Heart left ventricle (tissue), 16 donors: ENCODE measurements at regions not wholly inside any gene's neighbourhood (a gene's known extent, or its start where the extent isn't known, plus 50 kb on each side); places are given as distances from the start of the nearest gene placed in this dataset.

Source experiments
- ATAC-seq, 4 donors: fragments of 200-7000 bp; cut with Tn5 transposase; one replicate each; pipeline ENCODE4 v1.9.1; 2020 to 2022; ENCODE audit warnings: moderate library complexity in 4 of 4, mild to moderate bottlenecking in 3 of 4, moderate number of reproducible peaks in 1 of 4
- DNase-seq, 5 donors: peaks; one replicate each; pipeline ENCODE4 v3.0.0-alpha.2; 2020
- H3K27ac ChIP-seq, 12 donors: fragments of 200-600 bp; sonication (generic) in 4 of 12; one replicate each; pipeline versions ENCODE4 v1.5.0 to v1.8.0; 2016 to 2022; ENCODE audit warnings: mild to moderate bottlenecking in 2 of 12
- H3K27me3 ChIP-seq, 9 donors: fragments of 200-600 bp; sonication (generic) in 2 of 9; one replicate each; pipeline versions ENCODE4 v1.5.1 to v1.8.0; 2016 to 2022; ENCODE audit warnings: mild to moderate bottlenecking in 3 of 9
- H3K36me3 ChIP-seq, 9 donors: fragments of 200-600 bp; sonication (generic) in 2 of 9; one replicate each; pipeline versions ENCODE4 v1.5.0 to v1.8.0; 2018 to 2022; ENCODE audit warnings: mild to moderate bottlenecking in 2 of 9
- H3K4me1 ChIP-seq, 12 donors: fragments of 200-600 bp; sonication (generic) in 4 of 12; one replicate each; pipeline versions ENCODE4 v1.5.0 to v1.8.0; 2016 to 2022; ENCODE audit warnings: mild to moderate bottlenecking in 3 of 12
- H3K4me3 ChIP-seq, 12 donors: fragments of 200-600 bp; sonication (generic) in 4 of 12; one replicate each; pipeline versions ENCODE4 v1.5.0 to v1.8.0; 2017 to 2022; ENCODE audit warnings: mild to moderate bottlenecking in 9 of 12, moderate library complexity in 4 of 12
- H3K9me3 ChIP-seq, 12 donors: fragments of 200-600 bp; sonication (generic) in 4 of 12; one replicate each; pipeline versions ENCODE4 v1.5.0 to v1.8.0; 2016 to 2022; ENCODE audit warnings: mild to moderate bottlenecking in 1 of 12
- CTCF ChIP-seq, 12 donors: fragments of 200-600 bp; sonication (generic) in 4 of 12; IDR thresholded peaks; one replicate each; pipeline versions ENCODE4 v1.5.0 to v1.8.0; 2018 to 2022; ENCODE audit warnings: antibody characterized with exemption in 12 of 12, mild to moderate bottlenecking in 5 of 12
- POLR2A ChIP-seq, 2 donors: fragments of 450-650 bp; IDR thresholded peaks; one replicate each; pipeline ENCODE4 v1.6.1; 2017; ENCODE audit warnings: antibody characterized with exemption in 2 of 2, mild to moderate bottlenecking in 2 of 2, moderate library complexity in 2 of 2
- WGBS, 4 donors: extraction: QIAGEN DNeasy Blood & Tissue Kit in 2 of 4; methylation state at CpG; one replicate each; pipeline versions ENCODE4 v1.1.5 to v1.1.7; 2013 to 2018; 5-methylcytosine and 5-hydroxymethylcytosine counted together
- intact Hi-C, 10 donors: fragments of 100-400 bp; cut with DNase I; formaldehyde crosslinking; loops; one replicate each; pipeline versions ENCODE4 v1.11.1 to v1.14.2; 2022
- donor health status: ischemic (EF 13 %, LVEDD 7.1; RV severe dilation, severe dysfunction).
- donor health status: healthy with polysubstance abuse.
- donor health status: DM: no; HTN: yes; CAD: no.
- donor health status: DM: no; HTN: no; CAD: no.
- donor health status: ischemic (EF 25% LVEDD 6.9; RV normal size, moderate dysfunction).
- donor health status: ischemic (EF 25% LVEDD 5.7; RV mildly dilated, moderate dysfunction).
- donor health status: healthy.
- donor health status: DM: yes; HTN: yes; CAD: no.
- donor health status: ischemic (EF 35%, LVEDD 5.7; RV mildly dilated, moderate dysfunction).
- donor health status: nonischemic (EF 11% LVEDD 7.7; RV severe dilation, severe dysfunction).
- donor health status: DM: yes; HTN: yes; CAD: no.
- donor health status: PGD.
- donor health status: ischemic (EF 29% LVEDD 5.4; RV normal size, mild dysfunction).
- donor health status: nonischemic (EF 23%, LVEDD 6.1; RV moderate dilation, normal function).

- Histone ChIP-seq H3K36me3 (no peaks in the 10 kb centered on the region), H3K9me3 (peaks cover 0 to 14% (median 0%) of the 10 kb centered on the region in 12 donors), H3K4me3 (no peak overlapping the region), H3K27me3 (peaks cover 0 to 8% (median 0%) of the 10 kb centered on the region in 9 donors), H3K27ac (no peak overlapping the region), H3K4me1 (no peaks in the 10 kb centered on the region)
- no peak for TF ChIP-seq POLR2A (IDR thresholded peaks at IDR 0.05)
- no peak for TF ChIP-seq CTCF (IDR thresholded peaks at IDR 0.05)
- intact Hi-C loops: no loop called here
- ATAC-seq: no peak
- DNase-seq: no peak
- WGBS, 4 donors: 79 to 83% (median 81%) methylated on average over 9 of the region's 9 CpGs
These were observed 267.1 kb downstream of the UTP18 start for GRCh38 chr17:51527225-51527982.

DNA sequence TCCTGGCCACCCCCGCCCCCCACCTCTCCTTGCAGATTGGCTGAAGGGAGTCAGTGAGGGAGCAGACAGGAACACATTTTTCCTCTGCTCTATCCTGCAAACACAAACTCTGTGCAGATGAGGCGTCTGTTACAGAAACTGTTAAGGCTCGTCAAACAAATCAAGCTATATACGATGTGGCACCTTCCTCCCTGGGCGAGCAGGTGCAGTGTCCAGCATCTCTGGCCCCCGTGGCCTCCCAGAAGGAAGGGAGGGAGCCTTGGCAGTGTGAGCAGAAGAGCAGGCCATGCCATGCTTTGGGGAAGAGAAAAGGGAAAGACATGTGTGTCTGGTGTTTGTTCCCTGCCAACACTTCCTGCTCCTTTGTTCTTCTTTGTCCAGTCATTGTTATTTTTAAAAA, 267.8 kb downstream of the UTP18 start:
- no peak for TF ChIP-seq POLR2A (IDR thresholded peaks at IDR 0.05)
- no peak for TF ChIP-seq CTCF (IDR thresholded peaks at IDR 0.05)

DNA sequence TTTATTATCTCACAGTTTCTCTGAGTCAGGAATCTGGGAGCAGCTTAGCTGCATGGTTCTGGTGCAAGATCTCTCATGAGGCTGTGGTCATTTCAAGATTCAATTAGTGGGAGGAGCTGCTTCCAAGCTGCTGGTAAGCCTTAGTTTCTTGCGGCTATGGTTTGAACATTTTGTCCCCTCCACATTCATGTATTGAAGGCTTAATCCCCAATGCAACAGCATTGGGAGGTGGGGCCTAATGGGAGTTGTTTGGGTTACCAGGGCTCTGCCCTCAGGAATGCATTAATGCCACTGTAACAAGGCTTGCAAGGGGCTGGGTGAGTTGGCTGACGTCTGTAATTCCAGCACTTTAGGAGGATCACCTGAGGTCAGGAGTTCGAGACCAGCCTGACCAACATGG, 272.9 kb downstream of the UTP18 start:
- peaks cover 0 to 3% (median 0%) of the 10 kb centered on the region in 9 donors for H3K27me3 ChIP-seq
- no peaks in the 10 kb centered on the region for H3K36me3 ChIP-seq
- no peak for TF ChIP-seq POLR2A (IDR thresholded peaks at IDR 0.05)
- H3K9me3 ChIP-seq: no peaks in the 10 kb centered on the region
- WGBS, 4 donors: 63 to 91% (median 77%) methylated on average over 3 of the region's 3 CpGs
- DNase-seq (no peak), ATAC-seq (no peak)
- no peaks in the 10 kb centered on the region for H3K4me1 ChIP-seq
- intact Hi-C loops: loop anchor here in 2 of 10 donors (10.0 kb wide), 2 partner anchors 158 to 238 kb away; no protein-coding TSS in a partner anchor
- no peak overlapping the region for H3K4me3 ChIP-seq
- no peak overlapping the region for H3K27ac ChIP-seq

More for the DNA sequence above, 267.8 kb downstream of the UTP18 start:
- peaks cover 0 to 8% (median 0%) of the 10 kb centered on the region in 9 donors for H3K27me3 ChIP-seq
- ATAC-seq (no peak), DNase-seq (no peak)
- H3K4me1 ChIP-seq: no peaks in the 10 kb centered on the region
- H3K36me3 ChIP-seq: no peaks in the 10 kb centered on the region
- H3K4me3 ChIP-seq: no peak overlapping the region
- H3K9me3 ChIP-seq: peaks cover 0 to 14% (median 0%) of the 10 kb centered on the region in 12 donors
- no peak overlapping the region for H3K27ac ChIP-seq
- 54 to 67% (median 64%) methylated on average over 6 of the region's 6 CpGs for WGBS, 4 donors
- intact Hi-C loops: no loop called here

GRCh38 chr17:51533821-51534220, 273.5 kb downstream of the UTP18 start:
- DNase-seq (no peak), ATAC-seq (no peak)
- WGBS, 4 donors: 82 to 86% (median 85%) methylated on average over 3 of the region's 3 CpGs
- intact Hi-C loops: loop anchor here in 2 of 10 donors (10.0 kb wide), 2 partner anchors 159 to 239 kb away; no protein-coding TSS in a partner anchor
- H3K36me3 ChIP-seq: no peaks in the 10 kb centered on the region
- H3K27ac ChIP-seq: no peak overlapping the region
- H3K4me3 ChIP-seq: no peak overlapping the region
- TF ChIP-seq POLR2A (IDR thresholded peaks at IDR 0.05) (no peak), CTCF (IDR thresholded peaks at IDR 0.05) (no peak)
- no peaks in the 10 kb centered on the region for H3K27me3 ChIP-seq
- no peaks in the 10 kb centered on the region for H3K9me3 ChIP-seq
- H3K4me1 ChIP-seq: no peaks in the 10 kb centered on the region
